HL-60 (cell line): ENCODE measurements at regions not wholly inside any gene's neighbourhood (a gene's known extent, or its start where the extent isn't known, plus 50 kb on each side); places are given as distances from the start of the nearest gene placed in this dataset.
"Not testable (repeated sequence)": the region's sequence is repeated elsewhere in the genome, so short reads cannot be mapped to it uniquely, and the experiment has no call there.

ENCODE experiments used
- DNase-seq, 2 experiments: peaks; one replicate each; pipeline ENCODE4 v3.0.0-alpha.2; 2010 to 2020; ENCODE audit warnings: low read depth in 1 of 2, low spot score in 1 of 2
- H3K27ac ChIP-seq: fragments of 250-450 bp; sonication (Bioruptor Pico); replicated peaks from 2 replicates; pipeline ENCODE4 v1.5.1; 2020; ENCODE audit warnings: mild to moderate bottlenecking, moderate library complexity
- H3K27me3 ChIP-seq: fragments of 250-450 bp; sonication (Bioruptor Pico); 2 replicates; pipeline ENCODE4 v1.5.1; 2021; ENCODE audit warnings: mild to moderate bottlenecking, moderate library complexity; ENCODE audit not compliant: insufficient read depth, poor library complexity, severe bottlenecking
- H3K4me3 ChIP-seq: replicated peaks from 2 replicates; pipeline ENCODE4 v1.5.1; 2011; ENCODE audit warnings: mild to moderate bottlenecking, control low read depth, low read length; ENCODE audit not compliant: insufficient read depth
- CTCF ChIP-seq: IDR thresholded peaks from one replicate; pipeline ENCODE4 v1.5.1; 2011; ENCODE audit warnings: low read length, control low read depth, inconsistent platforms; ENCODE audit not compliant: insufficient read depth
- GABPA ChIP-seq: IDR thresholded peaks from 2 replicates; pipeline ENCODE4 v1.6.1; 2012; ENCODE audit warnings: low read depth
- POLR2AphosphoS5 ChIP-seq: IDR thresholded peaks from 2 replicates; pipeline ENCODE4 v1.6.1; 2012; ENCODE audit warnings: low read depth
- REST ChIP-seq: IDR thresholded peaks from 2 replicates; pipeline ENCODE4 v1.6.1; 2012; ENCODE audit warnings: low read depth; ENCODE audit not compliant: insufficient replicate concordance
- SPI1 ChIP-seq: IDR thresholded peaks from 2 replicates; pipeline ENCODE4 v1.6.1; 2012; ENCODE audit warnings: low read depth, mild to moderate bottlenecking, borderline replicate concordance

GRCh38 chr10:77740396-77740795 lies 102.8 kb upstream of the KCNMA1 start:
- not testable (repeated sequence) for H3K27me3 ChIP-seq, H3K27ac ChIP-seq, H3K4me3 ChIP-seq, DNase-seq

- no peak overlapping the region for H3K4me3 ChIP-seq
- TF ChIP-seq CTCF: no peak
- no peak for TF ChIP-seq REST
- TF ChIP-seq SPI1: no peak
- DNase-seq: no peak
- no peaks in the 10 kb centered on the region for H3K27me3 ChIP-seq
- H3K27ac ChIP-seq: no peak overlapping the region
These were observed 101.0 kb upstream of the KCNMA1 start for GRCh38 chr10:77738496-77739158.

GRCh38 chr10:77737608-77738007 lies 100.0 kb upstream of the KCNMA1 start:
- H3K4me3 ChIP-seq: no peak overlapping the region
- H3K27ac ChIP-seq: no peak overlapping the region
- no peak for TF ChIP-seq CTCF
- no peak for TF ChIP-seq GABPA
- no peak for TF ChIP-seq REST
- no peak for TF ChIP-seq SPI1
- no peak for TF ChIP-seq POLR2AphosphoS5
- no peak for DNase-seq
- H3K27me3 ChIP-seq: no peaks in the 10 kb centered on the region

GRCh38 chr10:77735136-77735535 lies 97.5 kb upstream of the KCNMA1 start:
- not testable (repeated sequence) for DNase-seq

GRCh38 chr10:77732213-77733003 lies 94.8 kb upstream of the KCNMA1 start:
- H3K27ac ChIP-seq: no peak overlapping the region
- TF ChIP-seq POLR2AphosphoS5 (no peak), CTCF (no peak), REST (no peak), GABPA (no peak)
- DNase-seq: no peak
- no peak overlapping the region for H3K4me3 ChIP-seq
- no peaks in the 10 kb centered on the region for H3K27me3 ChIP-seq

More at GRCh38 chr10:77735136-77735535, 97.5 kb upstream of the KCNMA1 start:
- H3K4me3 ChIP-seq, H3K27me3 ChIP-seq, H3K27ac ChIP-seq: not testable (repeated sequence)
